ENCODE measurements at regions not wholly inside any gene's neighbourhood (a gene's known extent, or its start where the extent isn't known, plus 50 kb on each side); places are given as distances from the start of the nearest gene placed in this dataset.
"Not testable (repeated sequence)": the region's sequence is repeated elsewhere in the genome, so short reads cannot be mapped to it uniquely, and the experiment has no call there.

DNA sequence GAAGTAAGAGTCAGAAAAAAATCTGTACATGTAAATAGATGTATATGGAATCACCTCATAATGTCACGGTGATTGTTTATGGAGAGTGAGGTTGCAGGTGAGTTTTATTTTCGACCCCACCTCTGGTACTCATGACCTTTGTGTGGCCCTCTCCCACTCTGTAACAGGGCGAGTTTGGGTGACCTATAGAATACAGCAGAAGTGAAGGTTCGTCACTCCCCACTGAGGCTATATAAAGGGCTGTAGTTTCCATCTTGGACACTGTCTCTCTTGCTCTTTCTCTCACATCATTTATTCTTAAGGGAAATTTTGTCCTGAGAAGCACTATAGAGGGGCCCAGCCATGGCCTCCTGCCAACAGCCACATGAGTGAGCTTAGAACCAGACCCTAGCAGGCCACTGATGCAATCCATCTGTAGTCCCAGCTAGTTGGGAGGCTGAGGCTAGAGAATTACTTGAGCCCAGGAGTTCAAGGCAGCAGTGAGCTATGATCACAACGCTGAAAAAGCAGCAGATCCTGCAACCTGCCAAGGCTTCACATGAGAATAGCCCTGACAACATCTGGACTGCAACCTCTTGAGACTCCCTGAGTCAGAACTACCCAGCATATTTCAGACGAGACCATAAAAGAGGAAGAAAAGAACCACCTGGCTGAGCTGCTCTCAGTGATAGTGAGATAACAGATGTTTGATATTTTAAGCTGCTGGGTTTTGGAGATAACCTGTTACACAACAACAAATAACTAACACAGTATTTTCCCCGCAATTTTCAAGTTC is 74.3 kb upstream of the SLC1A4 start:
- H3K27ac ChIP-seq (ENCODE audit: low read depth in 2 of 2, low read length in 1 of 2): no peak overlapping the region
- no peaks in the 10 kb centered on the region for H3K27me3 ChIP-seq (ENCODE audit: control insufficient read depth in 1 of 2, insufficient read depth in 2 of 2, low read length in 2 of 2)
- H3K4me3 ChIP-seq (ENCODE audit: low read depth in 1 of 2, low read length in 2 of 2): no peak overlapping the region
- no peaks in the 10 kb centered on the region for H3K36me3 ChIP-seq (ENCODE audit: control insufficient read depth in 2 of 2, insufficient read depth in 2 of 2, low read length in 1 of 2)
- 63 to 75% methylated on average over 7 of the region's 7 CpGs for WGBS, 2 donors
- no peaks in the 10 kb centered on the region for H3K4me1 ChIP-seq (ENCODE audit: control insufficient read depth in 2 of 2, insufficient read depth in 2 of 2, low read length in 1 of 2)
- H3K9me3 ChIP-seq (ENCODE audit: control insufficient read depth in 2 of 2, insufficient read depth in 1 of 2, low read depth in 1 of 2, low read length in 1 of 2): no peaks in the 10 kb centered on the region

DNA sequence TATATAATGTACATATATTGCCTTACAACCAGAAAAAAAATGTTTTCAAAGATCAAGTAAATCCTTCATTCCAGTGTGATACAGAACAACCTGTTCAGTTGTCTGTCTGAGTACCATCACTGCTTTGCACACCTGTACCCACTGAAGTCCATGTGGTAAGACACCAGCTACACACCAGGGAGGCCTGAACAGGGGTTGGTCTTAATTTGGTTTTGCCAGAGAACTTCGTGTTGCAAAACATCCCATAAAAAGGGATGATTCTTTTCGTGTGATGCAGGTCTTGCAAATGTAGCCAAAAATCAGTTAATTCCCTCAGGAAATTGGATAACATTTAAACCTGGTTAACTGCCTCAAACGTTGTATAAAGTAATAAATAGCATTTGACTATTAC is 73.7 kb upstream of the SLC1A4 start:
- no peak overlapping the region for H3K27ac ChIP-seq (ENCODE audit: low read depth in 2 of 2, low read length in 1 of 2)
- no peaks in the 10 kb centered on the region for H3K4me1 ChIP-seq (ENCODE audit: control insufficient read depth in 2 of 2, insufficient read depth in 2 of 2, low read length in 1 of 2)
- WGBS, 2 donors: 32 to 37% methylated on average over 3 of the region's 3 CpGs
- H3K36me3 ChIP-seq (ENCODE audit: control insufficient read depth in 2 of 2, insufficient read depth in 2 of 2, low read length in 1 of 2): no peaks in the 10 kb centered on the region
- no peaks in the 10 kb centered on the region for H3K27me3 ChIP-seq (ENCODE audit: control insufficient read depth in 1 of 2, insufficient read depth in 2 of 2, low read length in 2 of 2)
- no peaks in the 10 kb centered on the region for H3K9me3 ChIP-seq (ENCODE audit: control insufficient read depth in 2 of 2, insufficient read depth in 1 of 2, low read depth in 1 of 2, low read length in 1 of 2)
- H3K4me3 ChIP-seq (ENCODE audit: low read depth in 1 of 2, low read length in 2 of 2): no peak overlapping the region

DNA sequence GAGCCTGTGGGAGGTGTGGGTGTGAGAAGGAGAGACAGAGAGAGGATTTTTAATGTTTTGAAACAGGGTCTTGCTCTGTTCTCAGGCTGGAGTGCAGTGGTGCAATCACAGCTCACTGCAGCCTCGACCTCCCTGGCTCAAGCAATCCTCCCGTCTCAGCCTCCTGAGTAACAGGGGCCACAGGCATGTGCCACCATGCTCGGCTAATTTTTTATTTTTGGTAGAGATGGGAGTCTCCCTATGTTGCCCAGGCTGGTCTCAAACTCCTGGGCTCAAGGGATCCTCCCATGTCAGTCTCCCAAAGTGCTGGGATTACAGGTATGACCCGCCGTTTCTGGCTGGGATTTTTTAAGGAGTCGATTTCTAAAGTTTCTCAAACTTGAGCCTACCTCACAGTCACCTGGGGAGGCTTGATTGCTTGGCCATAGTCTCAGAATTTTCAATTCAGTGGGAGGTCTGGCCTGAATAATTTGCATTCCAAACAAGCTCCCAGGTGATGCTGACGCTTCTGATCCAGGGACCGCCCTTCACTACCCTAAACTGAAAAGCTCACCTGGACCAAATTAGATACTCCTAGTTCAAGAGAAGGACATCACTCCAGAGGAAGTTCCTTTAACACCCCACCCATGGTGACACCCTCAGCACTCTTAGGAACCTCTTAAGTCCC is 70.8 kb upstream of the SLC1A4 start:
- H3K27me3 ChIP-seq (ENCODE audit: control insufficient read depth in 1 of 2, insufficient read depth in 2 of 2, low read length in 2 of 2): no peaks in the 10 kb centered on the region
- peak overlapping the region in 1 of 2 donors; percentile 58 for H3K4me3 ChIP-seq (ENCODE audit: low read depth in 1 of 2, low read length in 2 of 2)
- no peak overlapping the region for H3K27ac ChIP-seq (ENCODE audit: low read depth in 2 of 2, low read length in 1 of 2)
- no peaks in the 10 kb centered on the region for H3K9me3 ChIP-seq (ENCODE audit: control insufficient read depth in 2 of 2, insufficient read depth in 1 of 2, low read depth in 1 of 2, low read length in 1 of 2)
- no peaks in the 10 kb centered on the region for H3K36me3 ChIP-seq (ENCODE audit: control insufficient read depth in 2 of 2, insufficient read depth in 2 of 2, low read length in 1 of 2)
- 86% methylated on average over 8 of the region's 8 CpGs for WGBS, 2 donors
- H3K4me1 ChIP-seq (ENCODE audit: control insufficient read depth in 2 of 2, insufficient read depth in 2 of 2, low read length in 1 of 2): no peaks in the 10 kb centered on the region

- no peaks in the 10 kb centered on the region for H3K4me1 ChIP-seq (ENCODE audit: control insufficient read depth in 2 of 2, insufficient read depth in 2 of 2, low read length in 1 of 2)
- 87 to 92% methylated on average over 2 of the region's 2 CpGs for WGBS, 2 donors
- H3K4me3 ChIP-seq (ENCODE audit: low read depth in 1 of 2, low read length in 2 of 2): no peak overlapping the region
- H3K27me3 ChIP-seq (ENCODE audit: control insufficient read depth in 1 of 2, insufficient read depth in 2 of 2, low read length in 2 of 2): no peaks in the 10 kb centered on the region
- H3K36me3 ChIP-seq (ENCODE audit: control insufficient read depth in 2 of 2, insufficient read depth in 2 of 2, low read length in 1 of 2): no peaks in the 10 kb centered on the region
- no peaks in the 10 kb centered on the region for H3K9me3 ChIP-seq (ENCODE audit: control insufficient read depth in 2 of 2, insufficient read depth in 1 of 2, low read depth in 1 of 2, low read length in 1 of 2)
- no peak overlapping the region for H3K27ac ChIP-seq (ENCODE audit: low read depth in 2 of 2, low read length in 1 of 2)
These were observed 69.9 kb upstream of the SLC1A4 start for GRCh38 chr2:64919261-64919660.

- Histone ChIP-seq H3K27ac (ENCODE audit: low read depth in 2 of 2, low read length in 1 of 2) (no peak overlapping the region), H3K4me1 (ENCODE audit: control insufficient read depth in 2 of 2, insufficient read depth in 2 of 2, low read length in 1 of 2) (no peaks in the 10 kb centered on the region), H3K4me3 (ENCODE audit: low read depth in 1 of 2, low read length in 2 of 2) (no peak overlapping the region), H3K36me3 (ENCODE audit: control insufficient read depth in 2 of 2, insufficient read depth in 2 of 2, low read length in 1 of 2) (no peaks in the 10 kb centered on the region), H3K9me3 (ENCODE audit: control insufficient read depth in 2 of 2, insufficient read depth in 1 of 2, low read depth in 1 of 2, low read length in 1 of 2) (no peaks in the 10 kb centered on the region), H3K27me3 (ENCODE audit: control insufficient read depth in 1 of 2, insufficient read depth in 2 of 2, low read length in 2 of 2) (no peaks in the 10 kb centered on the region)
- 88 to 93% methylated on average over 14 of the region's 14 CpGs for WGBS, 2 donors
These were observed 66.5 kb upstream of the SLC1A4 start for GRCh38 chr2:64922482-64923384.

DNA sequence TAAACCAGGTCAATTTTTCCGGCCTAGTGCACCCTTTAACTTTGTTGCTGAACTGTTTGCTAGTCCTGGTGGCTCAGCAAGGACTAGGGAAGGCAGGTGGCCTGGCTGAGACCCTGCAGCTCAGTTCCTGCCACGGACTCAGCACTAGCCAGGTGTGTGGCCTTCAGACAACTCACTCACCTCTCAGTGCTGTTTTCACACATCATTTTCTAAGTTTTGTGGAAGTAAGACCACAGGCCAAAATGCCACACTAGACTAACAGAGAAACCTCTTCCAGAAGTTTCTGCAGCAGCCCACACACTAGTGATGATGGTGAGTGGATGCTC is 65.9 kb upstream of the SLC1A4 start:
- Histone ChIP-seq H3K27ac (ENCODE audit: low read depth in 2 of 2, low read length in 1 of 2) (no peak overlapping the region), H3K27me3 (ENCODE audit: control insufficient read depth in 1 of 2, insufficient read depth in 2 of 2, low read length in 2 of 2) (no peaks in the 10 kb centered on the region), H3K9me3 (ENCODE audit: control insufficient read depth in 2 of 2, insufficient read depth in 1 of 2, low read depth in 1 of 2, low read length in 1 of 2) (no peaks in the 10 kb centered on the region), H3K4me1 (ENCODE audit: control insufficient read depth in 2 of 2, insufficient read depth in 2 of 2, low read length in 1 of 2) (no peaks in the 10 kb centered on the region), H3K36me3 (ENCODE audit: control insufficient read depth in 2 of 2, insufficient read depth in 2 of 2, low read length in 1 of 2) (no peaks in the 10 kb centered on the region), H3K4me3 (ENCODE audit: low read depth in 1 of 2, low read length in 2 of 2) (no peak overlapping the region)
- WGBS, 2 donors: 87 to 91% methylated on average over 2 of the region's 2 CpGs

GRCh38 chr2:64924170-64924934 is 64.8 kb upstream of the SLC1A4 start:
- H3K36me3 ChIP-seq (ENCODE audit: control insufficient read depth in 2 of 2, insufficient read depth in 2 of 2, low read length in 1 of 2): no peaks in the 10 kb centered on the region
- no peaks in the 10 kb centered on the region for H3K9me3 ChIP-seq (ENCODE audit: control insufficient read depth in 2 of 2, insufficient read depth in 1 of 2, low read depth in 1 of 2, low read length in 1 of 2)
- no peak overlapping the region for H3K27ac ChIP-seq (ENCODE audit: low read depth in 2 of 2, low read length in 1 of 2)
- H3K27me3 ChIP-seq (ENCODE audit: control insufficient read depth in 1 of 2, insufficient read depth in 2 of 2, low read length in 2 of 2): no peaks in the 10 kb centered on the region
- H3K4me1 ChIP-seq (ENCODE audit: control insufficient read depth in 2 of 2, insufficient read depth in 2 of 2, low read length in 1 of 2): no peaks in the 10 kb centered on the region
- no peak overlapping the region for H3K4me3 ChIP-seq (ENCODE audit: low read depth in 1 of 2, low read length in 2 of 2)
- 89 to 90% methylated on average over 6 of the region's 6 CpGs for WGBS, 2 donors

GRCh38 chr2:64925930-64926722 is 63.1 kb upstream of the SLC1A4 start:
- H3K9me3 ChIP-seq (ENCODE audit: control insufficient read depth in 2 of 2, insufficient read depth in 1 of 2, low read depth in 1 of 2, low read length in 1 of 2); H3K27me3 ChIP-seq (ENCODE audit: control insufficient read depth in 1 of 2, insufficient read depth in 2 of 2, low read length in 2 of 2); H3K36me3 ChIP-seq (ENCODE audit: control insufficient read depth in 2 of 2, insufficient read depth in 2 of 2, low read length in 1 of 2); H3K27ac ChIP-seq (ENCODE audit: low read depth in 2 of 2, low read length in 1 of 2); H3K4me1 ChIP-seq (ENCODE audit: control insufficient read depth in 2 of 2, insufficient read depth in 2 of 2, low read length in 1 of 2); H3K4me3 ChIP-seq (ENCODE audit: low read depth in 1 of 2, low read length in 2 of 2): not testable (repeated sequence)
- 89 to 93% methylated on average over 2 of the region's 2 CpGs for WGBS, 2 donors

- WGBS, 2 donors: 15 to 29% methylated on average over 1 of the region's 1 CpG
- Histone ChIP-seq H3K36me3 (ENCODE audit: control insufficient read depth in 2 of 2, insufficient read depth in 2 of 2, low read length in 1 of 2) (no peaks in the 10 kb centered on the region), H3K9me3 (ENCODE audit: control insufficient read depth in 2 of 2, insufficient read depth in 1 of 2, low read depth in 1 of 2, low read length in 1 of 2) (no peaks in the 10 kb centered on the region), H3K4me1 (ENCODE audit: control insufficient read depth in 2 of 2, insufficient read depth in 2 of 2, low read length in 1 of 2) (no peaks in the 10 kb centered on the region), H3K4me3 (ENCODE audit: low read depth in 1 of 2, low read length in 2 of 2) (no peak overlapping the region), H3K27me3 (ENCODE audit: control insufficient read depth in 1 of 2, insufficient read depth in 2 of 2, low read length in 2 of 2) (no peaks in the 10 kb centered on the region), H3K27ac (ENCODE audit: low read depth in 2 of 2, low read length in 1 of 2) (no peak overlapping the region)
These were observed 60.4 kb upstream of the SLC1A4 start for GRCh38 chr2:64928813-64929212.
